ENCODE measurements at regions not wholly inside any gene's neighbourhood (a gene's known extent, or its start where the extent isn't known, plus 50 kb on each side); places are given as distances from the start of the nearest gene placed in this dataset.

DNA sequence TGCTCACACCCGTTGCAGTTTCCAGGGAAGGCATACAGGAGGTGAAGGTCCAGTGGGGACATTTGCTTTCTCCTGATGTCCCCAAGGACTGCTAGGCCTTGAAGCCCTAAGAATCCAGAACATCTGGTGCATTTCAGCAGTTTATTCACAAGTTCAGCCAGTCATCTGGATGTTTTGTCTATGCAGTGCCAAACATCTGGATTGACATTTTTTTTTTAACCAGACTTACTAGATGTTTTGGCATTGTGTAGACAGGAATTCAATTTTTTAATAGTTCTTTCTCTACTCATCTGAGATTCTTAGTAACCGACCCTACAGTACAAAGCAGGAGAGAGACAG is 256.2 kb downstream of the CLIC5 start:
- intact Hi-C loops (cut with DNase I; ENCODE audit: low total_unique reads) = no loop called here
- no peak for DNase-seq (ENCODE audit: low spot score in 2 of 2)
- WGBS, 2 donors = 52 to 53% methylated on average over 2 of the region's 2 CpGs
- TF ChIP-seq POLR2A (IDR thresholded peaks at IDR 0.05) = no peak
- TF ChIP-seq, protein P1, sequence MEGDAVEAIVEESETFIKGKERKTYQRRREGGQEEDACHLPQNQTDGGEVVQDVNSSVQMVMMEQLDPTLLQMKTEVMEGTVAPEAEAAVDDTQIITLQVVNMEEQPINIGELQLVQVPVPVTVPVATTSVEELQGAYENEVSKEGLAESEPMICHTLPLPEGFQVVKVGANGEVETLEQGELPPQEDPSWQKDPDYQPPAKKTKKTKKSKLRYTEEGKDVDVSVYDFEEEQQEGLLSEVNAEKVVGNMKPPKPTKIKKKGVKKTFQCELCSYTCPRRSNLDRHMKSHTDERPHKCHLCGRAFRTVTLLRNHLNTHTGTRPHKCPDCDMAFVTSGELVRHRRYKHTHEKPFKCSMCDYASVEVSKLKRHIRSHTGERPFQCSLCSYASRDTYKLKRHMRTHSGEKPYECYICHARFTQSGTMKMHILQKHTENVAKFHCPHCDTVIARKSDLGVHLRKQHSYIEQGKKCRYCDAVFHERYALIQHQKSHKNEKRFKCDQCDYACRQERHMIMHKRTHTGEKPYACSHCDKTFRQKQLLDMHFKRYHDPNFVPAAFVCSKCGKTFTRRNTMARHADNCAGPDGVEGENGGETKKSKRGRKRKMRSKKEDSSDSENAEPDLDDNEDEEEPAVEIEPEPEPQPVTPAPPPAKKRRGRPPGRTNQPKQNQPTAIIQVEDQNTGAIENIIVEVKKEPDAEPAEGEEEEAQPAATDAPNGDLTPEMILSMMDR (IDR thresholded peaks at IDR 0.05) = no peak
- no peak overlapping the region for H3K4me3 ChIP-seq (ENCODE audit: low read depth, poor library complexity, severe bottlenecking)

DNA sequence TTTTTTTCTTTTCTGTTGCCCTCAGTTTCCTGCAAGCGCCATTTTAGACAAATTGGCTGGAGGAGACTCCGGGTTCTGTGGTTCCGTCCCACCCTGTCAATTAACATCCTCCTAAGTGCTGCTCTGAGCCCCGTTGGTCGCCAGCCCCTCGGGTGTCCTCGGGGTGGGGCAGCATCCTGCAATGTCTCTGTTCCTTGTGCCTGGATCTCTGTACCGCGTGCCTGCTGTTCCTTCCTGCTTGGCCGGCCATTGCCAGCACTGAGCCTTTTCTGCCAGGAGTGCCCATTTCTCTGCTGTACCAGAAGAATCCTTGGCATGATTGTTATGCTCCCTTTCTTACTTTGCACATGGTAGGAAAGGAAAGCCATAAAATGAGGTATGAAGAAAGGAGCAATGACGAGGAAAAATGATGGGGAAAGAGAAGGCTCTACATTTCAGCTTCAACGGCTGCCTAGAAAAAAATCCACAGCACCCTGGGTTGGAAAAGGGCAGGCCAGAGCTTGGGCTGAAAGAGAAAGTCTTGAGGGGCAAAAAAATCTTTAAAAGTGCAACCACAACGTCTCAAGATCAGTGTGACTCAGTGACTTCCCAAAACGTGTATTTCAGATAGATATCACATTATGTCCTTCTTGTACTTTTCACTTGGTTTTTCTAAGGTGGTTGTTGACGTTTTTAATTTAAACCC is 256.7 kb downstream of the CLIC5 start:
- TF ChIP-seq, protein P1 (IDR thresholded peaks at IDR 0.05) = no peak
- TF ChIP-seq POLR2A (IDR thresholded peaks at IDR 0.05) = no peak
- intact Hi-C loops (cut with DNase I; ENCODE audit: low total_unique reads) = no loop called here
- DNase-seq (ENCODE audit: low spot score in 2 of 2) = no peak
- H3K4me3 ChIP-seq (ENCODE audit: low read depth, poor library complexity, severe bottlenecking) = no peak overlapping the region
- WGBS, 2 donors = 58% methylated on average over 15 of the region's 15 CpGs

DNA sequence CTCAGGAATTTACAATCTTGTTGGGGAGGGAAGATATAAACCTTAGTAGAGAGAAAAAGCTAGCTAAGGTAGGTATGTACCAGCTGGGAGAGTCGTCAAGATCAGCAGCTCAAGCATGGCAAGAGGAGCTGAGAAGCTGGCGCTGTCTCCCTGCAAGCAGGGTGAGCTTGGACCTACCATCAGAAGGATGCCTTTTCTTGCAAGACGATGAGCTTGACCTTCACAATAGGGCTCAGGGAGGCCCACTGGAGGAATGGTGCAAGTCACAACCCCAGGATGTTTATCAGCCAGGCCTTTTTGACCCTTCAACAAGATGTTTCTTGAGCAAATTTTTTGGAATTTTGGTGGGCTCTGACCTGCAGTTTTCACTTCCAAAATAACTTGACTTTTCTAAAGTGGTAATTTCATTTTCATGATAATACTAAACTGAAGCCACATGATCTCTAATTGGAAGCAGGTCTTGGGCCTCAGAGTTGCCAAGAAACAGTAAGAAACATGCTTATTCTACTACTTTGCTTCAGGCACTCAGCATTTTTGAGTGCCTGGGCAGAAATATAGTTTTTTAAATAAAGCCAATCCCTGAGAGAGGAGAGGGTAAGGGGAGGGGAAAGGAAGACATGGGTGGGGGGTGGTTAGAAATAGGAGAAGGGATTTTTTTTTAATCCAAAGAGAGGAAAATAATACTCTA is 258.1 kb downstream of the CLIC5 start:
- DNase-seq (ENCODE audit: low spot score in 2 of 2) = peak in 1 of 2 donors; percentile 25
- intact Hi-C loops (cut with DNase I; ENCODE audit: low total_unique reads) = no loop called here
- H3K4me3 ChIP-seq (ENCODE audit: low read depth, poor library complexity, severe bottlenecking) = no peak overlapping the region
- no peak for TF ChIP-seq POLR2A (IDR thresholded peaks at IDR 0.05)
- TF ChIP-seq, protein P1 (IDR thresholded peaks at IDR 0.05) = no peak
- 57 to 80% methylated on average over 3 of the region's 3 CpGs for WGBS, 2 donors

DNA sequence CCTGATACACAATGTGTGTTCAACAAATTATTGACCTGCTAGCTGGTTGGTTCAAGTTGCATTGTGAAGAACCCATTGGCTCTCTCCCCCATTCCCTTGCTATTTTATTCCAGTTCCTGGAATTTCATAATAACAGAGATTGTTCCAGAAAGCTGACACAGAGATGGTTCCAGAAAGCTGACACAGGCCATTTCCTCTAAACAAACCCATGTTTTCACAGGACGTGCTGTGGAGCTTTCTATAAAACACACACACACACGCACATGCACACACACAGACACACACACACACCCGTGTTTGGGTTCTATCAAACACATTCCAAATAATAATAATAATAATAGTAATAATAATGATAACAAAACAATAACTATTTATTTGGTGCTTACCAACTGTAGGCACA is 259.1 kb downstream of the CLIC5 start:
- DNase-seq (ENCODE audit: low spot score in 2 of 2) = no peak
- no peak overlapping the region for H3K4me3 ChIP-seq (ENCODE audit: low read depth, poor library complexity, severe bottlenecking)
- intact Hi-C loops (cut with DNase I; ENCODE audit: low total_unique reads) = no loop called here
- WGBS, 2 donors = 53 to 67% methylated on average over 3 of the region's 3 CpGs
- TF ChIP-seq, protein P1 (IDR thresholded peaks at IDR 0.05) = no peak
- TF ChIP-seq POLR2A (IDR thresholded peaks at IDR 0.05) = no peak

DNA sequence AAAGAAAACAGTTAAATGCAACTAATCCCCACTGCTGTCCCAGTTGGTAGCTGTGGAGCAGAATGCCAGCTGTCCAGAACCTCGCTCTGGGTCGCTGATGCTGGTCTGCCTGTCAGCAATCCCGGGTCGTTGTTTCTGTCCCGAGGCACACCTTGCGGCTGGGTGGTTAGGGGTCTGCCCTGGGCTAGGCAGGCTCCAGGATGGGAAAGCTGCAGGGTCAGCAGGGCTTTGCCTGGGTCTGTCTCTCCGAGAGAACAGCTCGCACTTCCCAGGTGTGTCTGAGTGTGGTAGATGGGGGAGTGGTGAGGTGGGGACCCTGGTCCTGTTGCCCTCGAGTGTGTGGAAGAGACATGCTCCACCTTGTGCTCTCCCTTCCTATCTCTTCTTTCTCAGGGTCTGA is 261.2 kb downstream of the CLIC5 start:
- no peak overlapping the region for H3K4me3 ChIP-seq (ENCODE audit: low read depth, poor library complexity, severe bottlenecking)
- TF ChIP-seq, protein P1 (IDR thresholded peaks at IDR 0.05) = no peak
- no peak for TF ChIP-seq POLR2A (IDR thresholded peaks at IDR 0.05)
- no peak for DNase-seq (ENCODE audit: low spot score in 2 of 2)
- 90% methylated on average over 9 of the region's 9 CpGs for WGBS, 2 donors
- intact Hi-C loops (cut with DNase I; ENCODE audit: low total_unique reads) = no loop called here

Measured in lower leg skin (tissue), 4 donors.